SKM-1 (cell line): ENCODE measurements at regions not wholly inside any gene's neighbourhood (a gene's known extent, or its start where the extent isn't known, plus 50 kb on each side); places are given as distances from the start of the nearest gene placed in this dataset.

ENCODE experiments used
- DNase-seq: peaks from one replicate; lab custom pipeline; 2025; ENCODE audit not compliant: unreplicated experiment; lab: John Stamatoyannopoulos, UW

DNA sequence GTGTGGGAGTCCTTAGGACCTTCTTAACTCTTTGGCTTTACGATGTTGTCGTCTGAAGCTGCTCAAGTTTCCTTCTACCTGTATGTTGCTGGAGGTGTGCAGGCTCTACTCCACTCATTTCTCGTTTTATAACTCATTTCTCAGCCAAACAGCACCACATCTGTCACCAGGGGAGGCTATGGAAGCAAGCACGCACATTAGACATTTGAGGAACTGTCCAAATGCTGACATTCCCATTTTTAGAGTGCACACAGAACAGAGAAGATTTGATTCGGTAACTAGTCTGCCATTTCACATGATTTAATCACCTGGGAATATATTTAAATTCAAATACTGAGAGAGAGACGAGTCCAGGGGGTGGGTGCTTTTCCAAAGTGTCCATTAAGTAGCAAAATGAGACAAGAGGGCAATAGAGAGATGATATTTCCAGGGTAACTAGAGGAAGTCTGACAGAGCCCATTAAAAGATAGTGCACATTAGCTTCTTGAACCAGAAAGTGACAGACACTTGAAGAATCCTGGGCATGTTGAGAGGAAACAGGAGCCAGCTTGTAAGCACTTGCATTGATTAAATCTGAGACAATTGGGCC is 793.3 kb downstream of the TDRD15 start:
- no peak for DNase-seq

DNA sequence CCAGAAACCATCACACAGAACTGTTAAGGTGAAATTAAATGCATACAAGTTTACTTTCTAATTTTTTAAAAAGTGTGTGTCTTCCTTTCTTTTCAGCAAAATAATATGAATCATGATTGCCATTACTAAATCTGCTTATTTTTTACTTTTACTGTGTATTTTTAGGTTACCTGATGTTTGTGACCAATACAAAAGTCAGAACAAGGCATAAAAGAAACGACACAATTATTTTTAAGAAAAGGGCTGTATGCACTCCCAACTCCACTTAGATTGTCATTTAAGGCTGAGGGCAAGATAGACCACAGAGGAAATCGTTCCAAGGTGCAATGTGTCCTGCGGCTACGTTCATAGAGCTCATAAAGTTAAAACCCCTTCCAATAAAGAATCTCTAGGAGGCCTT is 797.0 kb downstream of the TDRD15 start:
- no peak for DNase-seq

DNA sequence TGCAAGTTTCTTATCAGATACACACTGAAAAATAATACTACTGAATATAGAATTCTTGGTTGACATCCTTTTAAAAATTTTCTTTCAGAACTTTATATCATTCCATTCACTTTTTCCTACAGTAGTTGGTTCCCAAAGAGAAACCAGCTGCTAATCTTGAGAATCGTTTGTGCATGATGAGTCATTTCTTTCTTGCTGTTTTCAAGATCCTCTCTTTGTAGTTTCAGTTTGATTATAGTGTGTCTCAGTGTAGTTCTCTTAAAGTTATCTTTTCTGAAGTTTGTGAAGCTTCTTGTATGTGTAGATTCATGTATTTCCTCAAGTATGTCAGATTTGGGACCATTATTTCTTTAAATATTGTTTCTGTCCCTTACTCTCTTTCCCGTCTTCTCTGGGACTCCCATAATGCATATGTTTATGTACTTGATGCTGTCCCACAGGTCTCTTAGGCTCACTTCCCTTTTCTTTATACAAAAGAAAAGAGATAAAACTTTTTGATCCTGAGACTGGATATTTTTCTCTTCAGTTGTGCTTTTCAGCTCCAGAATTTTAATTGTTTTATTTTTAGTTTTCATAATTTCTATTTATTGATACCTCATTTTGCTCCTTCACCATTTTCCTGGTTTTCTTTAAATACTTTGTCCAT is 801.0 kb downstream of the TDRD15 start:
- DNase-seq, result no peak

DNA sequence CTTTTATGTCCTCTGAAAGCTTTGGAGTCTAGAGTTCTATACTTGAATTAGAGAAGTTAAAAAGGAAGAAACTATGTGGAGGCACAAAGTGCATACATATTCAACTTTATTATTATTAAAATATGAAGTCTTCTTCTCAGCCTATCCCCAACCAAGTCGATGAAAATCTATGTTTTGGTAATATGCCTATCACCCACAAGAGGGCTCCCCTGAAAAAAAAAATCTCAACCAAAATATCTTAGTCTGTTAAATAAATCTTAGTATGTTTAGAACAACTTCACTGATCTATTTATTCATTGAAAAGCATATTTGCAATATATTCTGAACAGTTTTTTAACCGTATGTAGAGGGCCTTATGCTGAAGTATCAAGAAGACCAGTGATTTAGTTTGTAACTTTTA is 804.5 kb downstream of the TDRD15 start:
- no peak for DNase-seq

DNA sequence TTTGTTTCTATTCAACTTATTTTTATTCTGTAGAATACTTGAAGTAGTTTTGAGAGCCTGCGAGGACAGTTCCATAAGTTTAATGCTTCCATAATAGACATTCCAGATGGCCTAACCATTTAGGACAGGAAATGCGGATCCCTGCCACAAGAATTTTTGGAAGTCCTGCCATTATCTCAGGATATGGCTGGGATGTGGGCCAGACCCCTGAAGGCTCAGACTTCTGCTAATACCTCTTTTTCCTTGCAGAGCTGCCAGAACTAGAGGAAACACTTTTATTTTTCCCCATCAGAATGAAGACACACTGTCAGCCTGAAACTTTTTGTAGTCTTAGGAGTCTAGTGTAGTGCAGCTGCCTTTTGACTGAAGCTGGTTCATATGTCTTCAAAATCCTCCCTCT is 806.5 kb downstream of the TDRD15 start:
- DNase-seq, result no peak

DNA sequence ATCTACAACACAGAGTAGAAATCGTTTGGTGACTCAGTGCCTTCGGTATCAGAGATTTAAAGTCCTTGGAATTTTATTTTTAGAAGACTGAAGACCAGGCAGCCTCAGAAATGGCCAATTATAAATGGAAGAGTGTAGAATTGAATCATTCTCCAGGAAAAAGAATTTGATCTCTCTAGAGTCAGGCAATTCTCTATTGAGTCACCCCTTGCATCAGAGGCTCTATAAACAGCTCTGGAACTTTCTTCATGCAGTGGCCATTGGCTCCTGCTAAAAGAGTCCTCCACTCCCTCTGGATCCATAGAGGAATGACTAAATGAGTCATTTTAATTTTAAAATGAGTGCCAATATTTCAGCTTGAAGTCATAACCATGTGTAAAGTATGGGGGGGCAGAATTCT is 816.2 kb downstream of the TDRD15 start:
- DNase-seq, result no peak

DNA sequence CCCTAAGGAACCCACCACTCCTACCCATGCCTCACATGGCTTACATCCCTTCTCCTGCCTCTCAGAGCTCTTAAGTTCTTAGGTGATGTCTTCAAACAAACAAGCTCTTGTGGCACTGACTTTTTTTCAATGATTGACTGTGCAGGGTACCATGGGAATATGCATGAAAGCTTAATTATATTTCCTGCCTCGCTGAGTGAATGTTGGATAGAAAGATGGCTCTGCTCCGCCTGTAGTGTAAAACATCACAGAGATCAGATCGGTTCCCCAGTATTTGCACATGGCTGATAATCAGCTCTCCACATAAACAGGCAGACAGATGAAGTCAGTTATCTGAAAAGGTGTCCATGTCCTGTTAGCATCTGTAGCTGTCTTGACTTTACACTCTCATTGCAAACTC is 820.8 kb downstream of the TDRD15 start:
- no peak for DNase-seq

DNA sequence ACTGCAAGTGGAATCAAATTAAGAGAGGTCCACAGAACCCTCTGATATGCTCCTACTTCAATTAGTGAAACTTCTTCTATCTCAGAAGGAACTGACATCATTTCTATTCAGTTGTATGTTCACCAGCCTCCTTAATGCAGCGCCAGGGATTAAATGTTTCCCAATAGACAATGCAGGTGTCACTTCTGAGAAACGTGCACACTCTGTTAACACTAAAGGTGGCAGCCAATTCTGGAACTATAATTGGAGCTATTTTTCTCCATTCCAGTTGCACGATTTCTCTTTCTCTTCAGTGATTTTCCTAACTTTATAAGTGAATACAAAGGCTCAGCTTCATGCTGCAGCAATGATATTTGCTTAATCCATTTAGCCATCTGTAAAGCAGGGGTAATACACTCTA is 821.9 kb downstream of the TDRD15 start:
- DNase-seq, result no peak

DNA sequence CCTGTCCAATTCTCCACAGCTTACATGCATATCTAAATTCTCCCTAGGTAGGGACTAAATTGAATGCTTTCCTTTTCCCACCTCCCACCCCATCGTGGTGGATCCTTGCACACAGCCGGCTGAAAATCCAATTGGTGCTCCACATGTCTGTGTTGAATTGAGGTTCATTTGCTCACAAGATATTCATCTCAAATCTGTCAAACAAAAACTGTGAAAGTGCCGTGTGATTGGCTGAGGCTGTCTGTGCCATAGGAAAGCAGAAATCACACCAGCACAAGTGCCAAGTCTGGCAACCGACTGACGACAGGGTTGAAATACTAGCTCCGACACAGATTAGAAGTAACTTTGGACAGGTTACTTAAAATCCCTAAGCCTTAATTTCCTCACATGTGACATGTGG is 823.3 kb downstream of the TDRD15 start:
- DNase-seq, result no peak

DNA sequence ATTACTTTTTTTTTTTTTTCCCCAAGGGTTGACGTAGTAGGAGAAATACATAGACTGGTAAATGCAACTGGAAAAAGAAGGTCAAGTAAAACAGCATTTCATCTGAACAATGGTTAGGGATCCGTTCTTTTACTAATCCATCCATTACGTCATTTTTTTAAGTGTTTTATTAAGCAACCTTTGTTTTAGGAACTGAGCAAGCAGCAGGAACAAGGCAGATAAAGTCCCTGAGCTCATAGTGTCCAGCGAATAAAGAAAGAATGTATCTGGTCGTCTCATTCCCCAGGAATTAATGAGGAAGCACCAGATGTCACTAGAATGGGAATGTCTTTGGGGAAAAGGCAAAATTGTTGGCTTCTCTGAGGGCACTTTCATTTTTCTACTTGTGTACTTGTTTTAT is 842.4 kb downstream of the TDRD15 start:
- no peak for DNase-seq

DNA sequence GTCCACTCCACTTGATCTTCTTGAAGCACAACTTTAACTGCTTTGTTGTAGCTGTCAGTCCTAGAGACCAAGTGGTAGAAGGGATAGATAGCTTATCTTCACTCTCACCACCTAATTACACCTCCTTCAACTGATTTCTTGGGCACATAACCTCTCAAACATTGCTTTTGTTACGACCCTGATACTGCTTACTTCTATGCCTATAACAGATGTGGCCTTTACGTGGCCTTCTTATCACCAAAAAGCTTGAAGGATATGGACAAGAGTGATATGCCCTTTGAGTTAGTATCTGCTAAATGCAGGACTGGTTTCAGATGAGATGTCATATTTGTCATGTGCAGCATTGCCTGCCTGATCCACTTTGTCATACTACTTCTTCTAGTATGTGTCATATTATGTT is 847.2 kb downstream of the TDRD15 start:
- DNase-seq, result no peak

DNA sequence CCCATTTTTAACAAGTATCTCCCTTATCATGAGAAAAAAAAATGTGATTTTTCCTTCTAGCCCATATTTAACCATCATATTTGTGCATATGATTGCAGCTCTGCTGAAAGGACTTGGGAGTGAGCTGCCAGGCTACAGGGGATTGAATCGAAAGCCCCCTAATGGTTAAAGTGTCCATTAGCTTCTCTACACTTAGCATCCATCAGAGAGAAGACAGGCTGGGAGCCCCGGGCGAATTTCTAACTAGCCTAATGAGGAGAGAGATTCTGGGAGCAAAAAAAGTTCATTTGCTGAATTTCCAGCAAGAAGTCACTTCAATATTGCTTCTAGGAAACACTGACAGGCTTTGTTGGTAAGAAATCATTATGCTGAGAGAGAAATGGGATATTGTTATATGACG is 848.8 kb downstream of the TDRD15 start:
- DNase-seq, result no peak

DNA sequence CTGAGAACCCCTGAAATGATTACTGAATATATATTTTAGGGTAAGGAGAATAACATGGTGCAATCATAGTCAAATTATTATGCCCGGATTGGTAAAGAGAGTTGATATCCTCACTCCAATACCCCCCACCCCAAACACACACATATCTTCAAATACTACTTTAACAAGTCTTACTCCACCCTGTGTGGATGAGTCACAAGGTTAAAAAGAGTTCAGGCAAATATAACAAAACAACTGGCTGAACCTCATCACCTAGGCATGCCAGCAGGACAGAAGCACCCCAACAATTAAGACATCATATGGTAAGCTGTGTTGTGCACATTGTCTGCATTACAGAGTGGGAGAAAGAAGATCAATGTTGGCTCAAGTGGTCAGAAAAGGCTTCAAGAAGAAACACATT is 857.4 kb downstream of the TDRD15 start:
- no peak for DNase-seq

DNA sequence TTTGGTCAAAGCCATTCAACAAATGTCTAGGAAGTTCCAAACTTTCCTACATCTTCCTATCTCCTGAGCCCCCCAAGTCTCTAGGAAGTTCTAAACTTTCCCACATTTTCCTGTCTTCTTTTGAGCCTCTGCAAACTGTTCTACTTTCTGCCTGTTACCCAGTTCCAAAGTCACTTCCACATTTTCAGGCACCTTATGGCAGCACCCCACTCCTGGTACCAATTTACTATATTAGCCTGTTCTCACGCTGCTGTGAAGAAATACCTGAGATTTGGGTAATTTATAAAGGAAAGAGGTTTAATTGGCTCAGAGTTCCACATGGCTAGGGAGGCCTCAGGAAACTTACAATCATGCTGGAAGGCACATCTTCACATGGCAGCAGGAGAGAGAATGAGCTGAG is 869.2 kb downstream of the TDRD15 start:
- DNase-seq, result no peak

DNA sequence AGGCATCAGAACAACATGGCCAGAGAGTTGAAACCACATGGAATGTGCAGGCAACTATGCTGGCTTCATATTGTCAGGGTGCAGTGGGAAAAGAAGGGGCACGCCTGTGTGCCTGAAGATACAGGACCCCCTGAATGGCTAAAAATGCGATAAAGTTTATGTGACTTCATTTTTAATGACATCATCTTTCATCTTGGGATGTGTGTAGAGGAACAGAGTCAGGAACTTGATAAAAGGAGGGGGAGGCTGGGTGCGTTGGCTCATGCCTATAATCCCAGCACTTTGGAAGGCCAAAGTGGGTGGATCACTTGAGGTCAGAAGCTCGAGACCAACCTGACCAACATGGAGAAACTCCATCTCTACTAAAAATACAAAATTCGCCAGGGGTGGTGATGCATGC is 872.6 kb downstream of the TDRD15 start:
- no peak for DNase-seq

DNA sequence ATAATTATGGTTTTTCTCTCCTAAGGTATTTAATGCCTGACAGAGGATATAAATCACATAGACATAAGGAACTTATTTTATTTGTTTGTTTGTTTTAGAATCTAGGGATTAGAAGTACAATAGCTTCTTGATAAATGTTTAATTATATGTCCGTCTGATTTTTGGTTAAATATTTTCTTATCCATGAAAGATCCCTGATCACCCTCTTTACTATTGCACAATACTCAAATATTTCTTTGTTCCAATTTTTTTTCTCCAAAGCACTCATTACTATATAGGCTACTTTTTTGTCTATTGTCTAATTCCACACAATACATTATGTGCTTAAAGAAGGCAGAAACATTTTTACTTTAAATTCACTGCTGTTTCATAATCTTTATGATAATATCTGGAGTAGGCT is 875.8 kb downstream of the TDRD15 start:
- DNase-seq, result no peak

DNA sequence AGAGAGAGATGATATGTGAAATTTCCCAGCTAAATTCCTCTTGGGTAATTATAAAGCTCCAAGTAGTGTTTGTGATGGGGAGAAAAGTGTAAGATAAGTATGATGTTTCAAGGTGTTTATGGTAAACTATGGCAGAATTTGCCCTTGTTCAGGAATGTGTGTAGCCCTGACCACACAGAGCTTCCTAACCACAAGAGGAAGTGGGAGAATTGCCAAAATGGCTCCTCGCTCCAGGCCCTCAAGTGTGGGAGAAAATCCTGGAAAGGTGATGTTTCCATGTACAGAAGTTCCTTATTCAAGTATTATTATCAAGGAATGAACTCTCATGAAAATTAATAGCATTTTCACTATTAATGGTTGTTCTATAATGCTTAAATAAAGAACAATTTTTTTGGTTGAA is 878.3 kb downstream of the TDRD15 start:
- DNase-seq, result no peak

DNA sequence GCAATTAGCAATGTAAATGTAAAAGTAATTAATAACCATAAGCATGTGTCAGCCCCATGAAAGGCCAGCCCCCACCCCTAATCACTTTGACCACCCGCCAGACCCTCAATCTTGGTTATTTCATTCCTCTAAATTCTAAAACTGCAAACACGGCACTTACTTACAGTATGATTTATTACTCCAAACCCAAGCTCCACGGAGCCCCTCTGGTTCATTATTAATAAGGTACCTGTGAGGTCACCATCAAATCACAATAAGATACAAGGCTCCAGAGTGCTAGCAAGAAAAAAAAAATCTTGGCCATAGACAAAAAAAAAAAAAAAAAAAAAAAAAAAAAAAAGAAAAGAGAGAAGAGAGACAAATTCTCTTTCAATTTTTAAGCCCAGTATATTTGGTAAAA is 879.5 kb downstream of the TDRD15 start:
- no peak for DNase-seq

DNA sequence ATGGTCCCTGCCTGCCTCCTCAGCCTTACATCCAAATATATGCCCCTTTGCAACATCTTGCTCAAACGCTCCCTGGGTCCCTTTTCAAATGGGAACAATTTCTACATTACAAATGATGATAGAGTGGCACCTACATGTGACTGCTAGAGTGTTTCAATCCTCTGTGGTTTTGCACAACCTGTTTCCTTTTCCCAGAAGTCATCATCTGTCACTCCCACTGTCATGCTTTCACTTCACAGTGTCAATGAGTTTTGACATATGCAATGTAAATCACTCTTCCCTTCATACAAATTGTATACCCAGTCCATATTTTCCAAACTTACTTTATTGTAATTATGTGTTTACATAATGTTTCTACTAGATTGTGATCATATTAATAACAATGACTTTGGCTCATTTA is 887.3 kb downstream of the TDRD15 start:
- no peak for DNase-seq

DNA sequence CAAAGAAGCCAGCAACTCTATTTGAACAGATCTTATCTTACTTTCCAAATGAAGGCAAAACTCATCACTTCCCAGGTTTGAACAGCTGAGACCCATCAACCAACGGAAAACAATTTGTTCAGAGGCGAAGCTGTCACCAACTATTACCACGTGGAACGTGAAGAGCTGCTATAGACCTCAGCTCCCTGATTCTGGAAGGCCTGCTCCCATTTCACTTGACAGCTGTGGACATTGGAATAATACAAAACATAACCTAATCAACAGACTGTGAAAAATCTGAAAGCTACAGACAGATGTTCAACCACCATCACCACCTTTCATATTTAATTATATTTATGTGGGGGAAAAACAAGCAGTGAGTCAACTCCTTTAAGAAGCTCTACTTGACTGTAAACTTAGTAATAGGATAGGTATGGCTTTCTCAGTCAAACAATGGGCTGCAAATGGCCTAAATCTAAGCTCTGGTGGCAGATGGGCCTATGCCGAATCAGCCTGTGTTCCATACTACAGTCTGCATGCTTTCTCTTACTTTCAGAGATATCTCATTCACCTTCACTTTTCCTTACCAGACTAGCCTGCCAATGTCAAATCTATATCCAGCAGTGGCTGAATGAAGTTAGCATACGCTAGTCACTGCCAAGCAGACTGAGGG is 896.4 kb downstream of the TDRD15 start:
- DNase-seq, result no peak

DNA sequence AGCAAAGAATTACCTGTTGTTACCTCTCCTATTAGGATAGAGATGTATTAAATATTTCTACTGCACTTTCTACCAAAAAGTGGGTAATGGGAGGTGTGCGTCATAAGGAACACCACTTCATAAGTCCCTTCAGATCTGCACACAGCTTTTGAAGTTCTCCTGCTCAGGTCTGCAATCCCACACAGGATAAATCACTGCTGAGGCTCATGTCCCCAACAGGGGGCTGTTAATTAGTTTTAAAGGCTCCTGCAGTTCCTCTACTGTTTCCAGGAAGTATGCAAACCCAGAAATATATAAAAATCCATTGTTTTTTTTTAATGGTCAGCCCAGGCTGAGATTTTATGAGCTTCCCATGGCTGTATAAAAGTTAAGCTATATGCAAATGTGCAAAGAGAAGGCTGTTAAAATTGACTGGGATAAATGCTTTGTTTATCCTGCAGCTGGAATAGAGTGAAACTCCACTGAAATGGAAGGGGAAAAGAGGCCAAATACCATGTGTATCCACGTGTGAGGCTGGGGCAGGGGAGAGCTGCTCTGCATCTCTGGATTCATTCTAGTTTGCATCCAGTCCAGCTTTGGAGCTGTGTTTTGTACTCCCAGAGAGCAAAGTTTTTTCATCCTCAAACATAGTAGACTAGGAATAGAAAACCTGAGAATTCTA is 903.7 kb downstream of the TDRD15 start:
- DNase-seq, result no peak

DNA sequence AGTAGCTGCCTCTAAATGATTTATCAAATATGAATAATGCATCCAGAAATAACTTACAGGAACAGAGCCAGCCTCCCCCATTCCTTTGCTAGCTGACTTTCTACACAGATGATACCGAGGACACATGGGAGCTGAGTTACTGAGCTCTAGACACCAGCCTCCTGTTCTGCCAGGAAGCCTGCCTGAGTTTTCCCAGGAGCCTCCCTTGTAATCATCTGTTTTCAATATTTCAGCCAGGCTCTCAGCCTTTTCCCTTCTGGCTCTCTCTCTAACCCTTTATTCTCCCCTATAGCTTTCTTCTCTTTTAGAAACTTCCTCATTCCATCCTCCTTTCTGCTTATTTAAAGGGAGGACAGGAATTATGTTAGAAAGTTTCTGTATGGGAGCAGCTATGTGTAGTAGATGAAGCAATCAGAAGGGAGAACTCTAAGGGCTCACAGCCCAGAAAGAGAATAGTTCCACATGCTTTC is 911.6 kb downstream of the TDRD15 start:
- no peak for DNase-seq
